Naive thymus-derived CD8-positive, alpha-beta T cell (primary cell): ENCODE measurements at regions not wholly inside any gene's neighbourhood (a gene's known extent, or its start where the extent isn't known, plus 50 kb on each side); places are given as distances from the start of the nearest gene placed in this dataset.

Source experiments
- ATAC-seq, 2 donors: fragments of 150-1000 bp; cut with Tn5 transposase in 1 of 2; sonication (Bioruptor Pico), chemical (Tn5 transposase) in 1 of 2; 1 replicate in 1 of 2; 2 replicates in 1 of 2; pipeline ENCODE4 v1.10.0; 2021; ENCODE audit warnings: mild to moderate bottlenecking in 2 of 2, moderate library complexity in 2 of 2
- POLR2A ChIA-PET: fragments of 350-600 bp; sonication (Branson Sonifier 250); formaldehyde crosslinking; loops from one replicate; lab custom pipeline; 2021; ENCODE audit warnings: antibody characterized with exemption; lab: Charles Lee
- DNase-seq, 10 donors: peaks; one replicate each; pipeline versions ENCODE4 v3.0.0 to v3.0.0-alpha.2; 2020 to 2022
- H3K27ac Mint-ChIP-seq, 10 donors: one replicate each; pipeline ENCODE4 v1.8.0; 2020 to 2022; ENCODE audit warnings: mild to moderate bottlenecking in 10 of 10, mixed read lengths in 10 of 10, moderate library complexity in 4 of 10, inconsistent platforms in 1 of 10
- H3K27me3 Mint-ChIP-seq, 5 donors: one replicate each; pipeline ENCODE4 v1.8.0; 2021 to 2022; ENCODE audit warnings: mixed read lengths in 5 of 5
- H3K36me3 Mint-ChIP-seq, 3 donors: one replicate each; pipeline ENCODE4 v1.8.0; 2020 to 2022; ENCODE audit warnings: mixed read lengths in 3 of 3, mild to moderate bottlenecking in 2 of 3, inconsistent platforms in 1 of 3
- H3K4me1 Mint-ChIP-seq, 4 donors: one replicate each; pipeline ENCODE4 v1.8.0; 2021 to 2022; ENCODE audit warnings: mixed read lengths in 4 of 4
- H3K4me3 Mint-ChIP-seq, 10 donors: one replicate each; pipeline ENCODE4 v1.8.0; 2020 to 2022; ENCODE audit warnings: mild to moderate bottlenecking in 10 of 10, mixed read lengths in 10 of 10, moderate library complexity in 6 of 10, inconsistent platforms in 1 of 10
- H3K9me3 Mint-ChIP-seq, 9 donors: one replicate each; pipeline ENCODE4 v1.8.0; 2020 to 2022; ENCODE audit warnings: mixed read lengths in 9 of 9, mild to moderate bottlenecking in 3 of 9, inconsistent platforms in 1 of 9, moderate library complexity in 1 of 9

- ATAC-seq (no peak), DNase-seq (no peak)
- no peak overlapping the region for H3K27ac Mint-ChIP-seq
- peaks cover 0 to 11% (median 5%) of the 10 kb centered on the region in 4 donors for H3K4me1 Mint-ChIP-seq
- POLR2A ChIA-PET: no interaction called here
- no peak overlapping the region for H3K4me3 Mint-ChIP-seq
- peaks cover 0 to 3% (median 0%) of the 10 kb centered on the region in 9 donors for H3K9me3 Mint-ChIP-seq
- H3K27me3 Mint-ChIP-seq: peaks cover 3 to 7% (median 5%) of the 10 kb centered on the region in 5 donors
- H3K36me3 Mint-ChIP-seq: no peaks in the 10 kb centered on the region
Observed at GRCh38 chr13:28584873-28585381, 74.0 kb upstream of the POMP start.

GRCh38 chr13:28583651-28584091 lies 75.3 kb upstream of the POMP start:
- Mint-ChIP-seq H3K4me3 (no peak overlapping the region), H3K27ac (no peak overlapping the region), H3K9me3 (peaks cover 0 to 3% (median 0%) of the 10 kb centered on the region in 9 donors), H3K36me3 (no peaks in the 10 kb centered on the region), H3K27me3 (peaks cover 0 to 6% (median 3%) of the 10 kb centered on the region in 5 donors), H3K4me1 (peaks cover 0 to 11% (median 5%) of the 10 kb centered on the region in 4 donors)
- POLR2A ChIA-PET: no interaction called here
- DNase-seq (no peak), ATAC-seq (no peak)

- no peak overlapping the region for H3K27ac Mint-ChIP-seq
- H3K4me1 Mint-ChIP-seq: peaks cover 0 to 11% (median 5%) of the 10 kb centered on the region in 4 donors
- DNase-seq: no peak
- POLR2A ChIA-PET: no interaction called here
- H3K4me3 Mint-ChIP-seq: no peak overlapping the region
- peaks cover 0 to 3% (median 0%) of the 10 kb centered on the region in 9 donors for H3K9me3 Mint-ChIP-seq
- peaks cover 0 to 6% (median 3%) of the 10 kb centered on the region in 5 donors for H3K27me3 Mint-ChIP-seq
- H3K36me3 Mint-ChIP-seq: no peaks in the 10 kb centered on the region
- ATAC-seq: no peak
Observed at GRCh38 chr13:28582892-28583240, 76.1 kb upstream of the POMP start.

- no peak overlapping the region for H3K4me3 Mint-ChIP-seq
- ATAC-seq: no peak
Observed at GRCh38 chr13:28582225-28582891, 76.6 kb upstream of the POMP start.

GRCh38 chr13:28581451-28581850 lies 77.5 kb upstream of the POMP start:
- no peak for ATAC-seq
- Mint-ChIP-seq H3K27ac (no peak overlapping the region), H3K27me3 (peaks cover 0 to 11% (median 5%) of the 10 kb centered on the region in 5 donors), H3K9me3 (peaks cover 0 to 3% (median 0%) of the 10 kb centered on the region in 9 donors), H3K4me1 (peaks cover 0 to 11% (median 5%) of the 10 kb centered on the region in 4 donors), H3K36me3 (no peaks in the 10 kb centered on the region), H3K4me3 (no peak overlapping the region)
- DNase-seq: no peak
- POLR2A ChIA-PET: no interaction called here

More at GRCh38 chr13:28582225-28582891, 76.6 kb upstream of the POMP start:
- no peak for DNase-seq
- no peak overlapping the region for H3K27ac Mint-ChIP-seq
- H3K9me3 Mint-ChIP-seq: peaks cover 0 to 3% (median 0%) of the 10 kb centered on the region in 9 donors
- no peaks in the 10 kb centered on the region for H3K36me3 Mint-ChIP-seq
- H3K4me1 Mint-ChIP-seq: peaks cover 0 to 11% (median 5%) of the 10 kb centered on the region in 4 donors
- POLR2A ChIA-PET: no interaction called here
- peaks cover 0 to 6% (median 5%) of the 10 kb centered on the region in 5 donors for H3K27me3 Mint-ChIP-seq

- Mint-ChIP-seq H3K9me3 (peaks cover 0 to 3% (median 0%) of the 10 kb centered on the region in 9 donors), H3K36me3 (no peaks in the 10 kb centered on the region)
- POLR2A ChIA-PET: no interaction called here
Observed at GRCh38 chr13:28579736-28580135, 79.2 kb upstream of the POMP start.

GRCh38 chr13:28579322-28579721 lies 79.6 kb upstream of the POMP start:
- ATAC-seq (no peak), DNase-seq (no peak)
- POLR2A ChIA-PET: interaction anchor here (0.6 kb wide), 1 partner anchor 139 kb away, joined by 3 read pairs; no protein-coding TSS in a partner anchor
- H3K36me3 Mint-ChIP-seq: no peaks in the 10 kb centered on the region
- H3K9me3 Mint-ChIP-seq: peaks cover 0 to 3% (median 0%) of the 10 kb centered on the region in 9 donors
- H3K27ac Mint-ChIP-seq: no peak overlapping the region
- H3K4me1 Mint-ChIP-seq: peaks cover 0 to 11% (median 3%) of the 10 kb centered on the region in 4 donors
- no peak overlapping the region for H3K4me3 Mint-ChIP-seq
- H3K27me3 Mint-ChIP-seq: peaks cover 0 to 14% (median 6%) of the 10 kb centered on the region in 5 donors

More at GRCh38 chr13:28579736-28580135, 79.2 kb upstream of the POMP start:
- ATAC-seq: no peak
- peaks cover 0 to 7% (median 3%) of the 10 kb centered on the region in 4 donors for H3K4me1 Mint-ChIP-seq
- peaks cover 0 to 14% (median 6%) of the 10 kb centered on the region in 5 donors for H3K27me3 Mint-ChIP-seq
- no peak overlapping the region for H3K27ac Mint-ChIP-seq
- no peak overlapping the region for H3K4me3 Mint-ChIP-seq
- no peak for DNase-seq

- Mint-ChIP-seq H3K27me3 (peaks cover 0 to 8% (median 5%) of the 10 kb centered on the region in 5 donors), H3K36me3 (no peaks in the 10 kb centered on the region), H3K4me3 (no peak overlapping the region), H3K9me3 (peaks cover 0 to 2% (median 0%) of the 10 kb centered on the region in 9 donors), H3K27ac (no peak overlapping the region), H3K4me1 (peaks cover 0 to 7% (median under 1%) of the 10 kb centered on the region in 4 donors)
- ATAC-seq (no peak), DNase-seq (no peak)
- POLR2A ChIA-PET: no interaction called here
Observed at GRCh38 chr13:28576067-28576466, 81.1 kb upstream of the FLT1 start.

GRCh38 chr13:28575200-28575599 lies 80.3 kb upstream of the FLT1 start:
- Mint-ChIP-seq H3K9me3 (no peaks in the 10 kb centered on the region), H3K36me3 (no peaks in the 10 kb centered on the region), H3K27me3 (peaks cover 0 to 8% (median 5%) of the 10 kb centered on the region in 5 donors), H3K4me3 (no peak overlapping the region), H3K27ac (no peak overlapping the region), H3K4me1 (peaks cover 0 to 7% (median under 1%) of the 10 kb centered on the region in 4 donors)
- POLR2A ChIA-PET: no interaction called here
- DNase-seq (no peak), ATAC-seq (no peak)

GRCh38 chr13:28574617-28575142 lies 79.8 kb upstream of the FLT1 start:
- Mint-ChIP-seq H3K27ac (peak overlapping the region in 1 of 10 donors; percentile 58), H3K9me3 (no peaks in the 10 kb centered on the region), H3K36me3 (no peaks in the 10 kb centered on the region), H3K4me1 (peaks cover 0 to 7% (median under 1%) of the 10 kb centered on the region in 4 donors), H3K4me3 (no peak overlapping the region), H3K27me3 (peaks cover 0 to 8% (median 5%) of the 10 kb centered on the region in 5 donors)
- POLR2A ChIA-PET: no interaction called here
- no peak for DNase-seq
- no peak for ATAC-seq

GRCh38 chr13:28573595-28574373 lies 78.9 kb upstream of the FLT1 start:
- H3K36me3 Mint-ChIP-seq: no peaks in the 10 kb centered on the region
- no peak for ATAC-seq
- H3K9me3 Mint-ChIP-seq: no peaks in the 10 kb centered on the region
- peaks cover 0 to 7% (median under 1%) of the 10 kb centered on the region in 4 donors for H3K4me1 Mint-ChIP-seq
- POLR2A ChIA-PET: no interaction called here
- peaks cover 0 to 11% (median 5%) of the 10 kb centered on the region in 5 donors for H3K27me3 Mint-ChIP-seq
- no peak overlapping the region for H3K27ac Mint-ChIP-seq
- DNase-seq: no peak
- no peak overlapping the region for H3K4me3 Mint-ChIP-seq

- ATAC-seq: no peak
- Mint-ChIP-seq H3K9me3 (no peaks in the 10 kb centered on the region), H3K27me3 (peaks cover 0 to 12% (median 3%) of the 10 kb centered on the region in 5 donors), H3K36me3 (no peaks in the 10 kb centered on the region), H3K27ac (no peak overlapping the region), H3K4me3 (no peak overlapping the region), H3K4me1 (peaks cover 0 to 7% (median under 1%) of the 10 kb centered on the region in 4 donors)
- DNase-seq: no peak
- POLR2A ChIA-PET: no interaction called here
Observed at GRCh38 chr13:28572871-28573270, 77.9 kb upstream of the FLT1 start.
